ENCODE measurements at regions not wholly inside any gene's neighbourhood (a gene's known extent, or its start where the extent isn't known, plus 50 kb on each side); places are given as distances from the start of the nearest gene placed in this dataset.

GRCh38 chr2:45177870-45178269 lies 168.6 kb upstream of the SIX2 start:
- no peak overlapping the region for H3K4me3 ChIP-seq (ENCODE audit: low read length in 2 of 2)
- no peaks in the 10 kb centered on the region for H3K27me3 ChIP-seq (ENCODE audit: control insufficient read depth in 1 of 2, insufficient read depth in 2 of 2, low read length in 2 of 2)
- no peak overlapping the region for H3K9ac ChIP-seq (ENCODE audit: low read length in 2 of 2)
- H3K4me1 ChIP-seq (ENCODE audit: control insufficient read depth, insufficient read depth, low read length), result peaks cover 13% of the 10 kb centered on the region
- H3K27ac ChIP-seq (ENCODE audit: low read length), result no peak overlapping the region
- no peaks in the 10 kb centered on the region for H3K36me3 ChIP-seq (ENCODE audit: control insufficient read depth in 2 of 2, insufficient read depth in 2 of 2, low read length in 2 of 2)
- H3K9me3 ChIP-seq (ENCODE audit: control insufficient read depth in 2 of 2, low read length in 2 of 2), result no peaks in the 10 kb centered on the region

GRCh38 chr2:45176390-45176789 lies 167.1 kb upstream of the SIX2 start:
- no peaks in the 10 kb centered on the region for H3K27me3 ChIP-seq (ENCODE audit: control insufficient read depth in 1 of 2, insufficient read depth in 2 of 2, low read length in 2 of 2)
- H3K36me3 ChIP-seq (ENCODE audit: control insufficient read depth in 2 of 2, insufficient read depth in 2 of 2, low read length in 2 of 2), result no peaks in the 10 kb centered on the region
- no peak overlapping the region for H3K4me3 ChIP-seq (ENCODE audit: low read length in 2 of 2)

GRCh38 chr2:45173513-45173912 lies 164.3 kb upstream of the SIX2 start:
- H3K4me1 ChIP-seq (ENCODE audit: control insufficient read depth, insufficient read depth, low read length), result peaks cover 19% of the 10 kb centered on the region
- H3K27ac ChIP-seq (ENCODE audit: low read length), result peak overlapping the region; percentile 97
- H3K27me3 ChIP-seq (ENCODE audit: control insufficient read depth in 1 of 2, insufficient read depth in 2 of 2, low read length in 2 of 2), result no peaks in the 10 kb centered on the region
- peak overlapping the region in 1 of 2 donors; percentile 40 for H3K4me3 ChIP-seq (ENCODE audit: low read length in 2 of 2)
- peak overlapping the region; percentile 2 to 30 for H3K9ac ChIP-seq (ENCODE audit: low read length in 2 of 2)
- no peaks in the 10 kb centered on the region for H3K9me3 ChIP-seq (ENCODE audit: control insufficient read depth in 2 of 2, low read length in 2 of 2)
- no peaks in the 10 kb centered on the region for H3K36me3 ChIP-seq (ENCODE audit: control insufficient read depth in 2 of 2, insufficient read depth in 2 of 2, low read length in 2 of 2)

More at GRCh38 chr2:45176390-45176789, 167.1 kb upstream of the SIX2 start:
- H3K27ac ChIP-seq (ENCODE audit: low read length), result no peak overlapping the region
- no peaks in the 10 kb centered on the region for H3K9me3 ChIP-seq (ENCODE audit: control insufficient read depth in 2 of 2, low read length in 2 of 2)
- no peak overlapping the region for H3K9ac ChIP-seq (ENCODE audit: low read length in 2 of 2)
- peaks cover 8% of the 10 kb centered on the region for H3K4me1 ChIP-seq (ENCODE audit: control insufficient read depth, insufficient read depth, low read length)

GRCh38 chr2:45172760-45173392 lies 163.6 kb upstream of the SIX2 start:
- Histone ChIP-seq H3K27ac (ENCODE audit: low read length) (peak overlapping the region; percentile 97), H3K9me3 (ENCODE audit: control insufficient read depth in 2 of 2, low read length in 2 of 2) (no peaks in the 10 kb centered on the region)

GRCh38 chr2:45172142-45172541 lies 162.9 kb upstream of the SIX2 start:
- H3K27me3 ChIP-seq (ENCODE audit: control insufficient read depth in 1 of 2, insufficient read depth in 2 of 2, low read length in 2 of 2), result no peaks in the 10 kb centered on the region
- no peaks in the 10 kb centered on the region for H3K36me3 ChIP-seq (ENCODE audit: control insufficient read depth in 2 of 2, insufficient read depth in 2 of 2, low read length in 2 of 2)
- no peaks in the 10 kb centered on the region for H3K9me3 ChIP-seq (ENCODE audit: control insufficient read depth in 2 of 2, low read length in 2 of 2)
- peak overlapping the region; percentile 97 for H3K27ac ChIP-seq (ENCODE audit: low read length)
- H3K9ac ChIP-seq (ENCODE audit: low read length in 2 of 2), result peak overlapping the region; percentile 2 to 3
- H3K4me3 ChIP-seq (ENCODE audit: low read length in 2 of 2), result peak overlapping the region; percentile 43 to 50
- H3K4me1 ChIP-seq (ENCODE audit: control insufficient read depth, insufficient read depth, low read length), result peaks cover 19% of the 10 kb centered on the region

More at GRCh38 chr2:45172760-45173392, 163.6 kb upstream of the SIX2 start:
- H3K27me3 ChIP-seq (ENCODE audit: control insufficient read depth in 1 of 2, insufficient read depth in 2 of 2, low read length in 2 of 2), result no peaks in the 10 kb centered on the region
- H3K9ac ChIP-seq (ENCODE audit: low read length in 2 of 2), result peak overlapping the region; percentile 2 to 30
- peaks cover 19% of the 10 kb centered on the region for H3K4me1 ChIP-seq (ENCODE audit: control insufficient read depth, insufficient read depth, low read length)
- no peaks in the 10 kb centered on the region for H3K36me3 ChIP-seq (ENCODE audit: control insufficient read depth in 2 of 2, insufficient read depth in 2 of 2, low read length in 2 of 2)
- H3K4me3 ChIP-seq (ENCODE audit: low read length in 2 of 2), result peak overlapping the region; percentile 4 to 43

GRCh38 chr2:45171136-45171501 lies 161.9 kb upstream of the SIX2 start:
- Histone ChIP-seq H3K9ac (ENCODE audit: low read length in 2 of 2) (peak overlapping the region; percentile 62 to 84), H3K27me3 (ENCODE audit: control insufficient read depth in 1 of 2, insufficient read depth in 2 of 2, low read length in 2 of 2) (no peaks in the 10 kb centered on the region)

GRCh38 chr2:45170191-45171135 lies 161.2 kb upstream of the SIX2 start:
- Histone ChIP-seq H3K9me3 (ENCODE audit: control insufficient read depth in 2 of 2, low read length in 2 of 2) (no peaks in the 10 kb centered on the region), H3K9ac (ENCODE audit: low read length in 2 of 2) (peak overlapping the region; percentile 84 to 92), H3K27ac (ENCODE audit: low read length) (peak overlapping the region; percentile 97), H3K4me3 (ENCODE audit: low read length in 2 of 2) (peak overlapping the region; percentile 48 to 80), H3K27me3 (ENCODE audit: control insufficient read depth in 1 of 2, insufficient read depth in 2 of 2, low read length in 2 of 2) (no peaks in the 10 kb centered on the region), H3K4me1 (ENCODE audit: control insufficient read depth, insufficient read depth, low read length) (peaks cover 19% of the 10 kb centered on the region), H3K36me3 (ENCODE audit: control insufficient read depth in 2 of 2, insufficient read depth in 2 of 2, low read length in 2 of 2) (no peaks in the 10 kb centered on the region)

More at GRCh38 chr2:45171136-45171501, 161.9 kb upstream of the SIX2 start:
- Histone ChIP-seq H3K4me1 (ENCODE audit: control insufficient read depth, insufficient read depth, low read length) (peaks cover 19% of the 10 kb centered on the region), H3K27ac (ENCODE audit: low read length) (peak overlapping the region; percentile 97), H3K36me3 (ENCODE audit: control insufficient read depth in 2 of 2, insufficient read depth in 2 of 2, low read length in 2 of 2) (no peaks in the 10 kb centered on the region), H3K4me3 (ENCODE audit: low read length in 2 of 2) (peak overlapping the region; percentile 48 to 80), H3K9me3 (ENCODE audit: control insufficient read depth in 2 of 2, low read length in 2 of 2) (no peaks in the 10 kb centered on the region)

- no peaks in the 10 kb centered on the region for H3K27me3 ChIP-seq (ENCODE audit: control insufficient read depth in 1 of 2, insufficient read depth in 2 of 2, low read length in 2 of 2)
These were observed 160.3 kb upstream of the SIX2 start for GRCh38 chr2:45169339-45170190.

GRCh38 chr2:45168711-45169338 lies 159.6 kb upstream of the SIX2 start:
- no peaks in the 10 kb centered on the region for H3K9me3 ChIP-seq (ENCODE audit: control insufficient read depth in 2 of 2, low read length in 2 of 2)
- no peaks in the 10 kb centered on the region for H3K27me3 ChIP-seq (ENCODE audit: control insufficient read depth in 1 of 2, insufficient read depth in 2 of 2, low read length in 2 of 2)
- H3K36me3 ChIP-seq (ENCODE audit: control insufficient read depth in 2 of 2, insufficient read depth in 2 of 2, low read length in 2 of 2), result no peaks in the 10 kb centered on the region
- H3K9ac ChIP-seq (ENCODE audit: low read length in 2 of 2), result peak overlapping the region; percentile 84 to 92
- H3K4me1 ChIP-seq (ENCODE audit: control insufficient read depth, insufficient read depth, low read length), result peaks cover 14% of the 10 kb centered on the region
- peak overlapping the region; percentile 69 to 80 for H3K4me3 ChIP-seq (ENCODE audit: low read length in 2 of 2)
- peak overlapping the region; percentile 97 for H3K27ac ChIP-seq (ENCODE audit: low read length)

More at GRCh38 chr2:45169339-45170190, 160.3 kb upstream of the SIX2 start:
- Histone ChIP-seq H3K27ac (ENCODE audit: low read length) (peak overlapping the region; percentile 97), H3K4me3 (ENCODE audit: low read length in 2 of 2) (peak overlapping the region; percentile 69 to 80), H3K9ac (ENCODE audit: low read length in 2 of 2) (peak overlapping the region; percentile 84 to 92), H3K9me3 (ENCODE audit: control insufficient read depth in 2 of 2, low read length in 2 of 2) (no peaks in the 10 kb centered on the region), H3K36me3 (ENCODE audit: control insufficient read depth in 2 of 2, insufficient read depth in 2 of 2, low read length in 2 of 2) (no peaks in the 10 kb centered on the region), H3K4me1 (ENCODE audit: control insufficient read depth, insufficient read depth, low read length) (peaks cover 19% of the 10 kb centered on the region)
